HG03039 (cell line): ENCODE measurements at regions not wholly inside any gene's neighbourhood (a gene's known extent, or its start where the extent isn't known, plus 50 kb on each side); places are given as distances from the start of the nearest gene placed in this dataset.
"Not testable (repeated sequence)": the region's sequence is repeated elsewhere in the genome, so short reads cannot be mapped to it uniquely, and the experiment has no call there.

Experiments
- ATAC-seq: cut with Tn5 transposase; IDR thresholded peaks from one replicate; pipeline ENCODE4 v1.9.1; 2021; ENCODE audit warnings: mild to moderate bottlenecking, moderate library complexity; ENCODE audit not compliant: unreplicated experiment

DNA sequence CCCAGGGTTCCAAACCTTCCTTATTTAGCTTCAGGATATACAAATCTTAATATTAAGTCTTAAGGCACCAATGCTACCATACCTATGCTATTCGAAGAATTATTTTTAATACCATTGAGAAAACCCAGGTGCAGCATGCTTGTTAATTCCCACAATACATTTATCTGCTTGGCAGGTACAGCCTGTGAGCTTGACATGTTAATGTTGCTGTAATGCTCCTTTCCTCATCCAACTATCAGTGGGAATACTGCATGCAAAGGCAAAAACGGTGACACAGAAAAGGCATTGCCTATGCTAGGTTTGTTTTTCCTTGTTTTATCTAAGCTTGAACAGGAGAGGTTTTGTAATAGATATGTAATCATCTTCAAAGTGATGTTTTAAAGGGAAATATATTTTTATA lies 135.7 kb upstream of the COX7C start:
- no peak for ATAC-seq

DNA sequence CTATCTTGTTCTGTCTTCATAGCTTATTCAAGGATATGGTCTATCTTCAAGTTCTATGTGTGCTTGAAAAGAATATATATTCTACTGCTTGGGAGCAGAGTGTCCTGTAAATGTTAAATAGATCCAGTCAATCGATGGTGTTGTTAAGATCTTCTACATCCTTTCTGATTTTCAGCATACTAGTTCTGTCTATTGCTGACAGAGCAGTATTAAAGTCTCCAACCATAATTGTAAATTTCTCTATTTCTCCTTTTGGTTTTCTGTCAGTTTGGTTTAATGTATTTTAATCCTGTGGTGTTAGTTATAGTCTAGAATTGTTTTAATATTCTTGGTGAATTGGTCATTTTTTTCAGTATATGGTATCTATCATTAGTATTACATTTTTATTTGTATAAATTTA lies 124.0 kb upstream of the COX7C start:
- ATAC-seq = no peak

DNA sequence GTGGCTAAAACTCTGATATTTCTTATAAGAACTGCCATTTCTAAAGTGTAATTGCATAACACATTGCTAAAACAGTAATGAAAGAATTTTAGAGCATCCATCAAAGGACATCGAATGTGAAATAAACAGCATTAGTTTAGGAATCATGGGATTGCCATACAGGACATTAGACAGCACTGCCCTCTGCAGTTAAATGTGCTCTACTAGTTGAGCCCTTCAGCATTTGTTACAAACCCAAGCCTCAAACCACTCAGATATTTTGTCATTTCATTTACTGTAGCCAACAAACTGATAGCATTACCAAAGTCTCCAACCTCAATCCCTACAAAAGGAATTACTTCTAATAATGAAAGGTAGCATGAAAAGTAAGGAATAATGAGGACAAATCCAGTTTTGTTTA lies 116.8 kb upstream of the COX7C start:
- no peak for ATAC-seq

DNA sequence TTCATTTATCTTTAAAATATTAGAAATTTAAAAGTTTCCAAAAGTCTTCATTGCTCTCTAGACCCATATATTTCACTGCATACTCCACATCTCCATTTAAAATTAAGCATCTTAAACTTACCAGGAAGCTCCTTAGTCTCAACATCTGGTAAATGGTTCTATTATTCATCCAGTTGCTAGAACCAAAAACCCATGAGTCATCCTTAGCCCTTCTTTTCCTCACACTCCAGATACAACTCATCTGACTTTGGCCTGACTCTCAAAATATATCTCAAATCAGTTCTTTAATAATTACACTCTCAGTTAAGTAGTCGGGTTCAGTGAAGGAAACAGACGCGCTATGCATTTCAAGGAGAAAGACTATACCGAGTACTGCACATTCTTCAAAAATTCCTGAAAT lies 110.2 kb upstream of the COX7C start:
- no peak for ATAC-seq

DNA sequence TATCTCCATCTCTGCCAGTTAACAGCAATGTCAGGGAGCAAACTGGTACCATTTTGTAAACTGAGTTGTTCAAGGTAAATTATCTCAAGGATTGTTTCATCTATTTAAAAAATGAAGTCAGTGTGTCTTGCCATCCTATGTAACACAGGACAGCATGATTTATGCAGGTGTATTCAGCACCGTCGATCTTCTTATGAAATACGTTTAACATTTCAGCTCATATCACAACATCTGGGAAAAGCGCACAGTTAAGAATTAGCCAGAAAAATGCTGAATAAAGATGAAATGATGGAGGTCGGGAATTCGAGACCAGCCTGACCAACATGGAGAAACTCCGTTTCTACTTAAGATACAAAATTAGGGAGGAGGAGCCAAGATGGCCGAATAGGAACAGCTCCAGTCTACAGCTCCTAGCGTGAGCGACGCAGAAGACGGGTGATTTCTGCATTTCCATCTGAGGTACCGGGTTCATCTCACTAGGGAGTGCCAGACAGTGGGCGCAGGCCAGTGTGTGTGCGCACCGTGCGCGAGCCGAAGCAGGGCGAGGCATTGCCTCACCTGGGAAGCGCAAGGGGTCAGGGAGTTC lies 107.3 kb upstream of the COX7C start:
- not testable (repeated sequence) for ATAC-seq

DNA sequence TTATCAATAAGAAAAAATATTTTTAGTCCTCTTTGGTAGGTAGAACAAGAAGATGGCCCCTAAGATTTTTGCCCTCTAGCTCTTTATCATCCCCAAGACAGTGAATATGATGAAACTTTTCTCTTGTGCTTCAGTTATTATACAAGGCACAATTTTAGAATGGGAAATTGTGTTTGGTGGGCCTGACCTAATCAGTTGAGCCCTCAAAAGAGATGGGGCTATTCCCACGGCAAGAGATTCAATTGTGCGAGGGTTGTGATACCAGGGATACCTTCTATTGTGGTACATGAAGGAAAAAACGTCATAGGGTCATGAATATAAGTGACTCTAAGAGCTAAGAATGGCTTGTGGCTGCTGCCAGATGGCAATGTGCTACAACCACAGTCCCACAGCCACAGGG lies 94.0 kb upstream of the COX7C start:
- no peak for ATAC-seq

DNA sequence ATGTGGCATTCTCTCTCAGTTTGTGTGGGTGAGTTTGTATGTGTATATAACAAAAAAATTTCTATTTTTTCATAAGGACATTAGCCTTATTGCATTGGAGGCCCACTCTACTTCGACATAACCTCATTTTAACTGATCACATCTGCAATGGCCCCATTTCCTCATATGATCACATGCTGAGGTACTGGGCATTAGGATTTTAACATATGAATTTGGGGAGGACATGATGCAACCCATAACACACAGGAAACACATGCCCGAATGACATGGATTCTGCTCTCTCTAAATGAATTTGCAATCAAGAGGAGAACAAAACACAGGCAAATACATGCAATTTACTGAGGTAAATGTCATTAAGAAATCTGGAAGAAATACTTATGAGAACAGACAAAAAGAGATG lies 92.1 kb upstream of the COX7C start:
- ATAC-seq = no peak

DNA sequence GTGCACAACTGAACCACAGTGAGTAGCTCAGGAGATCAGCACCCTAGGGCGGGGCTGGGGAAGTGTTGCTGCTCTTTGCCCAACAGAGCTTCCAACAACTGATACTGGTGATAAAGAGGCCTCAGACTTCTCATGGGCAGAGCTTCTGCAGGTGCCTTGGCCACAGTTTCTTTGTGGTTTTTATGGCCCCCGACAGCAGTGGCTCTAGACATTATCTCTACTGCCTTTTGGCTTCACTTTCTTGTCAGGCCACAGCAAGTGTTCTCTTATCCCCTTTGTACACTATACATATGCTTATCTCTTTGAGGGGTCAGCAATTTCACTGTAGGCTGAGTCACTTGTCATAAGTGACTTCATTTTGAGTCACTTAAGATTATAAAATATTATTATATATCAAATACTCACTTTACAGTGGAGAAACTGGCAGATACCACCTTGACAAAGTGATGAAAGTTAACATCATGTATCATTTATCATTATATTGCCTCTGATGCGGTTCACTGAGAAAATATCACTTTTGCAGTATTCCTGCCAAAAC lies 90.9 kb upstream of the COX7C start:
- no peak for ATAC-seq

DNA sequence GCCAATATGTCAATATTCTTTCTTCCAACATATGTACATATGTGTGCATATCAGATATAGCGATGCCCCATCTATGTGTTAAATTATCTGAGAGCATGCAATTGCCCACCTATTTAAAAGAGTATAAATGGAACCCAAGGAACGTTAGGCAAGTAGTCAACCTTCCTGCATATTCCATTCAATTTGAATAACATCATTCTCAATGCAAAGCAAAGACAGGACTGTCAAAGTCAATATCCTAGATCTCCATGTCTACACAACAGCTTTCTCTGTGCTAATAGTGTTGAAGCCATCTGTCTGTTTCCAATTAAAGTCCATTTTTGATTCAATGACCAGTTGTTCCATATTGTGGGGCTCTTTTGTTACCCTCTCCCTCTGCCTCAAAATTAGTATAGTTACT lies 85.3 kb upstream of the COX7C start:
- no peak for ATAC-seq

DNA sequence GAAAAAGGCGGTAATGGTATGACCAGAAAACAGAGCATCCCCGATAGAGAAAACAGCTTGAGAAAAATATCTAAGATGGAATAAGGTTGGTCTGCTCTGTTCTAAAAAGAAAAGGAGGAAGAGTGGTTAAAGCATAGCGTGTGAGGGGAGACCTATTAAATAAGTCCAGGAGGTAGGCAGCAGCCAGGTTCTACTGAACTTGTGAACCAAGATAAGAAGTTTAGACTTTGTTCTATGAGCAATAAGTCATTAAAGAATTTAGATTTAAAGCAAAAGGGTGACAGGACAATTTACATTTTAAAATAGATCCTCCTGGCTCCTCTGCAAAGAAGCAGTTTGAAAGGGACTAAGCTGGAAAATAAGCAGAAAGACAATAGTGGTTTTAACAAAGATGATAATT lies 81.3 kb upstream of the COX7C start:
- ATAC-seq = no peak

DNA sequence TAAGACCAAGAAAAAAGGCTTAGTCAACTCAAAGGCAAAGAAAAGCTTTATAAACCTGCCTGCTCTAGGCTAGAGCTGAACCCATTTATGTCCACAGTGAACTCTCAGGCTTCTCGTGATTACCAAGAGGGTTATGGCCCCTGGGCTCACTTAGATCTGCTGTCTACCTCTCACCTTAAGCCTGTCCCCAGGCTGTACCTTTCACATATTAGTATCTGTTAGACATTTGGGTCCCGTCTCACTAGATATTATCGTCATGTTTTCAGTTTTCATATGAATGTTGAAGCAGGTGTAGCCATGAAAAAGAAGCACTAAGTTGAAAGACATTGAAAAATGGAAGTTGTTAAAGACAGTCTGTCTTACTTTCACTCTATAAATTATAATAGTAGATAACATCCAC lies 75.2 kb upstream of the COX7C start:
- no peak for ATAC-seq

DNA sequence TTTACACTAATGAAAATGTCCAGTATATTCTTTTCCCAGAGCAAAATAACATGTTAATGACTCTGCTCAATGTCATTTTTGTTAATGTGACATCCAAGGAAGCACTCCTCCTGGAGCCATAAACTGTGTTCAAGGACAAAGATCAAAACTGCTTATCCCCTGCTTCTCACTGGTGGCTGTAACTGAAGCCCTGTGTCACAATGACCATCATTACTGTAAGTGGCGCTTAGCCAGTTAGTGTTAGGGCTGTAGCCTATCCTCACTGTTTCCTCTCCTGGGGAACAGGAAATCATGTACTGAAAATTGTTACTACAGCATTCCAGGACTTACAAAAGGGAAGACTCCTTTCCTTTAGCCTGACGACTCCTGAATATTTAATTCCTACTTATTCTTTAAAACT lies 71.7 kb upstream of the COX7C start:
- ATAC-seq = no peak

DNA sequence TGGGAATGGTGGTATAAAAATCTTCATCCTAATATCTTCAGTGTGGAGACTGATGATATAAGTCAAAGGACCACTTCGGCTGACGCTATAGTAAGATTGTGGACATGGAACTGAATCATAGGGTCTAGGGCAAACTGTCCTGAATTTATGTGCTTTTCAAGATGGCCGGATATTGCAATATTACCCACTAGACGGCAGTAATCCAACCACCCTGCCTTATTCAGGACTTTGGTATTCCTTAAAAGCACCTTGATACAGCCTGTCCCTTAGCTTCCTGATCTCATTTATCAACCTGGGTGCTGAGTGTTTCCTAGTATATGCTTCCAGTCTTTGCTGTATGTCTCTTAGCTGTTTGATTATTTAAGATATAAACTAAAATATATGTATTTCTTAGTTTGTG lies 71.2 kb upstream of the COX7C start:
- no peak for ATAC-seq

DNA sequence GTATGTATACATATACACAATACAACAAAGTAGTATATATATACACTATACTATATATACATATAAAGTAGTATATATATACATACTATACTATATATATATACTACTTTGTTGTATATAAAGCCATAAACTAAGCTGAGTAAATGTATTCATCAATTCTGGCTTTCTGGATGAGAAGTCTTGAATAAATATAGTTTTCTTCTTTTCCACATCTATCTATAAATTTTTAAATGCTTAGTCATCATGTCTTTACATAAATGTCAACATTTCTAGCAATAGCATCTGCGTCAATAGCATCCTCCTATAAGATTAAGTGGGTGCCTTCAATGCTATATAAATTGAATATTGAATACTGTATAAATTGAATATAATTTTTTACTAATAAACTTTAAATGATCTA lies 63.1 kb upstream of the COX7C start:
- ATAC-seq = no peak

DNA sequence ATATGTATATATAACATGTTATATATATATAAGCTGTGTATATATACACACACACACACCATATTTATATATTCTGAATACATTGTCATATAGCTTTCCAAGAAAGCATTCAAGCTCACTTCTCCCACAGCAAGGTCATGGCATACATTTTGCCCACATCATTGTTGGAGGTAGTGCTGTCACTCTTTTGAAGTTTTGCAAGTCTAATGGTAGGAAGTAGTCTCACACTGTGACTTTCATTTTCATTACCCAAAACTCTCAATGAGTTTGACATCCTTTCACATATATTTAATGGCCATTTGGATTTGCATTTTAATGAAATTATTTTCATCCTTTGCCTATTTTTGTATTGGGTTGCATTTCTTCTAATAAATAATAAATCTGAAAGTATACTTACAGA lies 59.8 kb upstream of the COX7C start:
- no peak for ATAC-seq

DNA sequence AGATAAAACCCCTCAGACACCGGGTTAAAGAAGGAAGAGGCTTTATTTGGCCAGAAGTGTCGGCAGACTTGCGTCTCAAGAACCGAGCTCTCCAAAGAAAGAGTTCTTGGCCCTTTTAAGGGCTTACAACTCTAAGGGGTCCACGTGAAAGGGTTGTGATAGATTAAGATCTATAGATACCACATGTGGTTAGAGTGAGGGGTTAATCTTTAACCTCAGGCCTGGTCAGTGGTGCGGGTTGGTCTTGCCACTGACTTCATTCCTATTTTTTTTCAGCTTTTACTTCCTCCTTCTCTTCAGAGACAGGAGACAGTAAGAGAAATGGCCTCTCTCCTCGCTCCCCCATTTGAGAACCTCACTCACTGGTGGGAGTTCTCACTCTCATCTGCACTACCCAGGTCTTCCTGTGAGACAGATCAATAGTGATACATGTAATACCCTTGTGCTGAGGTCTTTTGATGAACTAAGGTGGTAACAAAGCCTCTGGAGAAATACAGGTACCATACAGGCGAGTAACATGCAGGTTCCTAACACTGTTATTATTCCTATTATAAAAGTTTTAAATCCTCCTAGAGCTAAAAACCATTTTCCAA lies 52.4 kb upstream of the COX7C start:
- ATAC-seq = no peak

DNA sequence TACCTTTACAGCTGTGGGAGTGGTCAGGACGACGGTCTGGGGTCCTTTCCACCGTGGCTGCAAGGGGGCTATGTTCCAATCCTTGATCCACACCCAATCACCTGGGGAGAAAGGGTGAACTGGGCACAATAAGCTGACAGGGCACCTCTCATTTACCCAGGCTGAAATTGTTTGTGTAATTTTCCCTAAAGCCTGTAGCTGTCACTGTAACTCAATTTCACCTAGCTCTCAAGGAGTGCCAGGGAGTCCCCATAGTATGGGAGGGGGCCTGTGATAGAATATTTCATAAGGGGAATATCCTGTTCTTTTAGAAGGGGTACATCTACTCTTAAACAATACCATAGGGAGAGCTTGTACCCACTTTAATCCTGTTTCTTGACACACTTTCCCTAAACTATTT lies 51.7 kb upstream of the COX7C start:
- ATAC-seq = not testable (repeated sequence)
